A549 (cell line): ENCODE measurements at regions not wholly inside any gene's neighbourhood (a gene's known extent, or its start where the extent isn't known, plus 50 kb on each side); places are given as distances from the start of the nearest gene placed in this dataset.

Experiments
- BCL3 ChIP-seq: fragments of >200 bp; sonication (Bioruptor Twin); formaldehyde crosslinking; IDR thresholded peaks from 3 replicates; pipeline ENCODE4 v1.6.1; 2016
- CHD4 ChIP-seq: fragments of 200-600 bp; sonication (generic); IDR thresholded peaks from 2 replicates; pipeline ENCODE4 v1.6.1; 2016; ENCODE audit warnings: antibody characterized with exemption, mild to moderate bottlenecking, borderline replicate concordance
- EP300 ChIP-seq, 2 experiments: fragments of >200 bp; sonication (Bioruptor Twin); formaldehyde crosslinking; IDR thresholded peaks; 2 replicates in 1 of 2; 3 replicates in 1 of 2; pipeline ENCODE4 v1.6.1; 2016 to 2017
- HEYL ChIP-seq: fragments of 250-450 bp; sonication (Bioruptor Pico); IDR thresholded peaks from 2 replicates; pipeline ENCODE4 v1.8.0; 2021; ENCODE audit warnings: mild to moderate bottlenecking, moderate library complexity
- NR3C1 ChIP-seq: fragments of >200 bp; sonication (Bioruptor Twin); formaldehyde crosslinking; IDR thresholded peaks from 3 replicates; pipeline ENCODE4 v1.6.1; 2017
- RCOR1 ChIP-seq: fragments of 150-350 bp; IDR thresholded peaks from 2 replicates; pipeline ENCODE4 v1.6.1; 2014; ENCODE audit warnings: antibody characterized with exemption, low read length, low read depth
- TF ChIP-seq, protein P1 (sequence below): fragments of >200 bp; sonication (Bioruptor Twin); formaldehyde crosslinking; IDR thresholded peaks from 3 replicates; pipeline ENCODE4 v1.5.1; 2016

DNA sequence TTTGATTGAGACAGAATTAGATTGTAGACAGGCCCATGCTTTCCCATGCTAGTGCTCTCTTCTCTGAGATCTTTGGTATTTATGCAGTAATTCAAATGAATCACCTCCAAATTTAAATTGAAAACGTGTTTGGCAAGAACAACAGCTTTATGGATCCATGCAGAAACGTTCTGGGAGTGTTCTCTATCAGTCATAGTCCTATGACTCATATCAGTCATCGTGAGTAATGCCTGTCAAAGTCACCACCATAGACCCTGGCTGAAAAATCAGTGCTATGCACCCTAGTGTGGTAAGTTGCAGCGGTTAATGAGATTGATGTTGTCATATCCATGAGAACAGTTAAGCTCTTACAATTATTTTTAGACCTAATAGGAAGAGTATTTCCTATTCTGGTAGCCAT lies 90.1 kb upstream of the FOXG1 start:
- TF ChIP-seq EP300 (IDR thresholded peaks at IDR 0.05), result no peak
- TF ChIP-seq NR3C1, result no peak
- TF ChIP-seq, protein P1, sequence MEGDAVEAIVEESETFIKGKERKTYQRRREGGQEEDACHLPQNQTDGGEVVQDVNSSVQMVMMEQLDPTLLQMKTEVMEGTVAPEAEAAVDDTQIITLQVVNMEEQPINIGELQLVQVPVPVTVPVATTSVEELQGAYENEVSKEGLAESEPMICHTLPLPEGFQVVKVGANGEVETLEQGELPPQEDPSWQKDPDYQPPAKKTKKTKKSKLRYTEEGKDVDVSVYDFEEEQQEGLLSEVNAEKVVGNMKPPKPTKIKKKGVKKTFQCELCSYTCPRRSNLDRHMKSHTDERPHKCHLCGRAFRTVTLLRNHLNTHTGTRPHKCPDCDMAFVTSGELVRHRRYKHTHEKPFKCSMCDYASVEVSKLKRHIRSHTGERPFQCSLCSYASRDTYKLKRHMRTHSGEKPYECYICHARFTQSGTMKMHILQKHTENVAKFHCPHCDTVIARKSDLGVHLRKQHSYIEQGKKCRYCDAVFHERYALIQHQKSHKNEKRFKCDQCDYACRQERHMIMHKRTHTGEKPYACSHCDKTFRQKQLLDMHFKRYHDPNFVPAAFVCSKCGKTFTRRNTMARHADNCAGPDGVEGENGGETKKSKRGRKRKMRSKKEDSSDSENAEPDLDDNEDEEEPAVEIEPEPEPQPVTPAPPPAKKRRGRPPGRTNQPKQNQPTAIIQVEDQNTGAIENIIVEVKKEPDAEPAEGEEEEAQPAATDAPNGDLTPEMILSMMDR, result no peak
- TF ChIP-seq RCOR1, result no peak
- no peak for TF ChIP-seq HEYL (CRISPR knock-in tag)
- TF ChIP-seq BCL3, result no peak
- no peak for TF ChIP-seq CHD4
